Chondrocyte (in vitro differentiated cells): ENCODE measurements at regions not wholly inside any gene's neighbourhood (a gene's known extent, or its start where the extent isn't known, plus 50 kb on each side); places are given as distances from the start of the nearest gene placed in this dataset.
"Not testable (repeated sequence)": the region's sequence is repeated elsewhere in the genome, so short reads cannot be mapped to it uniquely, and the experiment has no call there.

Source experiments
- DNase-seq: peaks from one replicate; pipeline ENCODE4 v3.0.0; 2021; ENCODE audit warnings: mixed read lengths, low spot score
- H3K27ac Mint-ChIP-seq: one replicate; pipeline ENCODE4 v1.8.0; 2021; ENCODE audit warnings: mild to moderate bottlenecking, moderate library complexity, mixed read lengths; ENCODE audit not compliant: unreplicated experiment
- H3K27me3 Mint-ChIP-seq: 2 replicates; pipeline ENCODE4 v1.8.0; 2021; ENCODE audit warnings: low read depth, mixed read lengths
- H3K36me3 Mint-ChIP-seq: 2 replicates; pipeline ENCODE4 v1.8.0; 2021; ENCODE audit warnings: low read depth, mixed read lengths
- H3K4me1 Mint-ChIP-seq: 2 replicates; pipeline ENCODE4 v1.8.0; 2021; ENCODE audit warnings: low read depth, mild to moderate bottlenecking, mixed read lengths
- H3K4me3 Mint-ChIP-seq: one replicate; pipeline ENCODE4 v1.8.0; 2021; ENCODE audit warnings: mild to moderate bottlenecking, moderate library complexity, mixed read lengths; ENCODE audit not compliant: unreplicated experiment
- H3K9me3 Mint-ChIP-seq: 2 replicates; pipeline ENCODE4 v1.8.0; 2021; ENCODE audit warnings: low read depth, mixed read lengths
- TF ChIP-seq, protein P1 (sequence below): fragments of 200-600 bp; sonication (generic); IDR thresholded peaks from 2 replicates; pipeline ENCODE4 v1.5.0; 2021; ENCODE audit warnings: antibody characterized with exemption, mild to moderate bottlenecking, moderate library complexity

DNA sequence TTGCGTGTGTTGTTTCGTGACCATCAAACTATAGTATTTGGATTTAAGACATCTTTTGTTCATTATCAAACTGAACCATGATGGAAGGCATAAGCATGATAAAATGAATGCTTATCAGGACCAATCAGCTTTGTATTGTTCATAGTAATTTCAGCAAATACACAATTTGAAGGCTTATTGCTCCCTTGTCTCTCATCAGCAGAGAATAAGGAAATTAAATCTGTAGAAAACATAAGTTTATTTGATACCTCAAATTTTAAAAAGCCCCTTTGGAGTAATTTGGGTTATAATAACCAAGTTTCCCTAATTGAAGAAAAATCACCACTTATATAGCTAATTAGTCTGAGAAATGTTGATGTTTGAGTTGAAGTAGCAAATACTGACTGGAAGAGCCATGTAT, 705.7 kb downstream of the NUP35 start:
- Mint-ChIP-seq H3K27me3 (peaks cover 6% of the 10 kb centered on the region), H3K4me3 (no peak overlapping the region), H3K9me3 (peaks cover 17% of the 10 kb centered on the region), H3K36me3 (no peaks in the 10 kb centered on the region), H3K4me1 (no peaks in the 10 kb centered on the region), H3K27ac (no peak overlapping the region)
- DNase-seq = no peak
- TF ChIP-seq, protein P1, sequence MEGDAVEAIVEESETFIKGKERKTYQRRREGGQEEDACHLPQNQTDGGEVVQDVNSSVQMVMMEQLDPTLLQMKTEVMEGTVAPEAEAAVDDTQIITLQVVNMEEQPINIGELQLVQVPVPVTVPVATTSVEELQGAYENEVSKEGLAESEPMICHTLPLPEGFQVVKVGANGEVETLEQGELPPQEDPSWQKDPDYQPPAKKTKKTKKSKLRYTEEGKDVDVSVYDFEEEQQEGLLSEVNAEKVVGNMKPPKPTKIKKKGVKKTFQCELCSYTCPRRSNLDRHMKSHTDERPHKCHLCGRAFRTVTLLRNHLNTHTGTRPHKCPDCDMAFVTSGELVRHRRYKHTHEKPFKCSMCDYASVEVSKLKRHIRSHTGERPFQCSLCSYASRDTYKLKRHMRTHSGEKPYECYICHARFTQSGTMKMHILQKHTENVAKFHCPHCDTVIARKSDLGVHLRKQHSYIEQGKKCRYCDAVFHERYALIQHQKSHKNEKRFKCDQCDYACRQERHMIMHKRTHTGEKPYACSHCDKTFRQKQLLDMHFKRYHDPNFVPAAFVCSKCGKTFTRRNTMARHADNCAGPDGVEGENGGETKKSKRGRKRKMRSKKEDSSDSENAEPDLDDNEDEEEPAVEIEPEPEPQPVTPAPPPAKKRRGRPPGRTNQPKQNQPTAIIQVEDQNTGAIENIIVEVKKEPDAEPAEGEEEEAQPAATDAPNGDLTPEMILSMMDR = no peak

DNA sequence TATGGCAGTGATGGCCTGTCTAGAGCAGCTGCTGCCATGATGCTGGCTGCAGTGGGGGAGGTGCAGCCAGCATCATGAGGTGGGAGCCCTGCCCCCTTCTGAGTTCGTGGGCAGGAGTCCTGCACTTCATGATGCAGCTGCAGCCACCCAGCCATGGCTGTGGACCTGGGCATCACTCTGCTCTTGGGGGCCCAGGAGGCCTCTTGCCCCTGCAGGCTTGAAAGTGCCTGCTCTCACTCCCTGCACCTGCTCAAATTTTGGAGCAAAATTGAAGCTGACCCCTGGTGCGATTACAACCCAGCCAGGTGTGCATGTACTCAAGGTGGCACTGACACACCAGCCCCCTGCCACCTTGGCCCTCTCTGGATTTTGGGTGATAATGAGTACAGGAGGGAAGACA, 712.9 kb downstream of the NUP35 start:
- Mint-ChIP-seq H3K36me3 (no peaks in the 10 kb centered on the region), H3K9me3 (peaks cover 5% of the 10 kb centered on the region), H3K27me3 (no peaks in the 10 kb centered on the region)

DNA sequence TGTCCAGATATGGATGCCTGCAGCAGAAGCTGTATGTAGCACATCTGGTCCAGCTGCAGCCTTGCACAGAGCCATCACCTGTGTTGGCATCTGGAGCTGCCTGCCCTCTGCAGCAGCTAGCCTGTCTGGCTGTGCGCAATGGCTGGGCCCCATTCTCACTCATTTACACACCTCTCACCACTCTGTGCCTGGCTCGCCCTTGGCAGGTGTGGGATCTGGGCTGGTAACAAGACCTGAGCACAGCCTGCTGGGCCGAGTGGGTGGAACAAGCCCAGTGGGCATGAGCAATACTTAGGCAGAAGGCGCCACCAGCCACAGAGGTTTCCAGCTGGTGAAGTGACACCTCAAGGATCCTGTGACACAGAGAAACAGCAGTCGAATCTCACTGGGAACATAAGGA, 714.1 kb downstream of the NUP35 start:
- Mint-ChIP-seq H3K27me3 (no peaks in the 10 kb centered on the region), H3K27ac (no peak overlapping the region), H3K36me3 (no peaks in the 10 kb centered on the region), H3K9me3 (peaks cover 5% of the 10 kb centered on the region), H3K4me3 (no peak overlapping the region), H3K4me1 (no peaks in the 10 kb centered on the region)
- TF ChIP-seq, protein P1 = no peak
- DNase-seq = peak; percentile 83

More for the DNA sequence above, 712.9 kb downstream of the NUP35 start:
- no peak for DNase-seq
- Mint-ChIP-seq H3K4me1 (no peaks in the 10 kb centered on the region), H3K27ac (no peak overlapping the region), H3K4me3 (no peak overlapping the region)
- TF ChIP-seq, protein P1 = no peak

DNA sequence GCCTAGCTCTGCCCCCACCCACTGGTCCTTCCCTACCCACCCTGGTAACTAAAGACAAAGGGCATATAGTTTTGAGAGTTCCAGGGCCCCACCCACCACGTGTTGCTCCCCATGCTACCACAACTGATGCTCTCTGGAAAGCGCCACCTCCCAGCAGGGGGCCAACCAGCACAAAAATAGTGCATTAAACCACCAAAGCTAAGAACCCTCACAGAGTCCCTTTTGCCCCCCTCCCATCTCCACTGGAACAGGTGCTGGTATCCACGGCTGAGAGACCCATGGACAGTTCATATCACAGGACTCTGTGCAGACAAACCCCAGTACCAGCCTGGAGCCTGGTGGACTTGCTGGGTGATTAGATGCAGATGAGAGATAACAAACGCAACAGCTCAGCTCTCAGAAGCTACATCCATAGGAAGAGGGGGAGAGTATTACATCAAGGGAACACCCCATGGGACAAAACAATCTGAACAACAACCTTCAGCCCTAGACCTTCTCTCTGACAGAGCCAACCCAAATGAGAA, 715.9 kb downstream of the NUP35 start:
- DNase-seq = no peak
- H3K4me1 Mint-ChIP-seq = no peaks in the 10 kb centered on the region
- H3K27me3 Mint-ChIP-seq = no peaks in the 10 kb centered on the region
- no peak overlapping the region for H3K4me3 Mint-ChIP-seq
- H3K36me3 Mint-ChIP-seq = no peaks in the 10 kb centered on the region
- no peak overlapping the region for H3K27ac Mint-ChIP-seq
- TF ChIP-seq, protein P1 = no peak
- H3K9me3 Mint-ChIP-seq = peaks cover 5% of the 10 kb centered on the region

DNA sequence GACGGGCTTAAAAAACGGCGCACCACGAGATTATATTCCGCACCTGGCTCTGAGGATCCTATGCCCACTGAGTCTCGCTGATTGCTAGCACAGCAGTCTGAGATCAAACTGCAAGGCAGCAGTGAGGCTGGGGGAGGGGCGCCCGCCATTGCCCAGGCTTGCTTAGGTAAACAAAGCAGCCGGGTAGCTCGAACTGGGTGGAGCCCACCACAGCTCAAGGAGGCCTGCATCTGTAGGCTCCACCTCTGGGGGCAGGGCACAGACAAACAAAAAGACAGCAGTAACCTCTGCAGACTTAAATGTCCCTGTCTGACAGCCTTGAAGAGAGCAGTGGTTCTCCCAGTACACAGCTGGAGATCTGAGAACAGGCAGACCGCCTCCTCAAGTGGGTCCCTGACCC, 725.6 kb downstream of the NUP35 start:
- H3K4me3 Mint-ChIP-seq, H3K27ac Mint-ChIP-seq, H3K27me3 Mint-ChIP-seq, H3K36me3 Mint-ChIP-seq, DNase-seq, H3K4me1 Mint-ChIP-seq: not testable (repeated sequence)
- H3K9me3 Mint-ChIP-seq = peaks cover 16% of the 10 kb centered on the region

DNA sequence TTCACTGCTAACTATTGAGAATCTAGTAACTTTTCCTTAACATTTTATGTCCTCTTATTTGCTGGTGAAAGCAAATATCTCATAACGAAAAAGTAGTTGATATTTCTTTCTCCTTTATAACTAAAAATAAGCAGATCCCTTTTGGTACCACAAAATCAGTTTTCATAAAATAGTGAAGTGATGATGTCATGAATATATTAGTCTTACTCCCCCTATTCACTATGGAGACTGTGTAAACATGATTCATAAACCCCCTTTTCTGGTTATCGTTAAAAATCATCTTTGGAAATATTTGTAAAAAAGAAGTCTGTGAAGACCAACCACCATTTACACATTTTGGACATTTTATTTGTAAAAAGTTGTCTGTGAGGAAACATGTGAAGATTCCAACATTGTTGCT, 734.9 kb downstream of the NUP35 start:
- peaks cover 21% of the 10 kb centered on the region for H3K9me3 Mint-ChIP-seq
- no peaks in the 10 kb centered on the region for H3K4me1 Mint-ChIP-seq
- no peak overlapping the region for H3K27ac Mint-ChIP-seq
- H3K27me3 Mint-ChIP-seq = peaks cover 4% of the 10 kb centered on the region
- no peak for DNase-seq
- no peak overlapping the region for H3K4me3 Mint-ChIP-seq
- no peaks in the 10 kb centered on the region for H3K36me3 Mint-ChIP-seq
- TF ChIP-seq, protein P1 = no peak
